OCI-LY1 (cell line): ENCODE measurements at regions not wholly inside any gene's neighbourhood (a gene's known extent, or its start where the extent isn't known, plus 50 kb on each side); places are given as distances from the start of the nearest gene placed in this dataset.
"Not testable (repeated sequence)": the region's sequence is repeated elsewhere in the genome, so short reads cannot be mapped to it uniquely, and the experiment has no call there.

Experiments used
- H2AFZ ChIP-seq: fragments of 200-600 bp; sonication (generic), shearing (Covaris generic); 2 replicates; pipeline ENCODE4 v1.6.0; 2014; ENCODE audit warnings: antibody characterized with exemption, mild to moderate bottlenecking, low read length
- H3F3A ChIP-seq: fragments of 200-600 bp; sonication (generic), shearing (Covaris generic); 2 replicates; pipeline ENCODE4 v1.6.0; 2014; ENCODE audit warnings: mild to moderate bottlenecking, antibody characterized with exemption, low read length, moderate library complexity; ENCODE audit not compliant: insufficient read depth
- H3K27ac ChIP-seq: fragments of 200-600 bp; sonication (generic); 2 replicates; pipeline ENCODE4 v1.5.1; 2014; ENCODE audit warnings: low read length, mixed run types, mild to moderate bottlenecking, low read depth; ENCODE audit not compliant: poor library complexity, severe bottlenecking
- H3K27me3 ChIP-seq: fragments of 200-600 bp; sonication (generic); 2 replicates; pipeline ENCODE4 v1.6.0; 2014; ENCODE audit warnings: antibody characterized with exemption, mild to moderate bottlenecking, low read length, moderate library complexity; ENCODE audit not compliant: insufficient read depth
- H3K36me3 ChIP-seq: fragments of 200-600 bp; sonication (generic); 2 replicates; pipeline ENCODE4 v1.6.1; 2014; ENCODE audit warnings: mild to moderate bottlenecking, antibody characterized with exemption, low read length, moderate library complexity, mixed read lengths; ENCODE audit not compliant: insufficient read depth
- H3K4me1 ChIP-seq: fragments of 200-600 bp; sonication (generic); 2 replicates; pipeline ENCODE4 v1.5.1; 2014; ENCODE audit warnings: mild to moderate bottlenecking, low read length, moderate library complexity; ENCODE audit not compliant: insufficient read depth, severe bottlenecking
- H3K4me2 ChIP-seq: fragments of 200-600 bp; sonication (generic), shearing (Covaris generic); 2 replicates; pipeline ENCODE4 v1.6.1; 2014; ENCODE audit warnings: low read length
- H3K4me3 ChIP-seq: fragments of 200-600 bp; sonication (generic); 2 replicates; pipeline ENCODE4 v1.5.1; 2014; ENCODE audit warnings: low read length, low read depth, mild to moderate bottlenecking, mixed read lengths; ENCODE audit not compliant: poor library complexity, severe bottlenecking
- H3K79me2 ChIP-seq: fragments of 200-600 bp; shearing (Covaris generic); 2 replicates; pipeline ENCODE4 v1.6.1; 2016; ENCODE audit warnings: mixed run types, low read length, mixed read lengths; ENCODE audit not compliant: insufficient read depth
- H3K9ac ChIP-seq: fragments of 200-600 bp; sonication (generic), shearing (Covaris generic); 2 replicates; pipeline ENCODE4 v1.6.1; 2014; ENCODE audit warnings: mild to moderate bottlenecking, low read length, mixed read lengths
- H3K9me2 ChIP-seq: fragments of 200-600 bp; sonication (generic), shearing (Covaris generic); 2 replicates; pipeline ENCODE4 v1.6.1; 2014; ENCODE audit warnings: low read depth, mild to moderate bottlenecking, low read length, mixed read lengths
- H3K9me3 ChIP-seq: fragments of 200-600 bp; shearing (Covaris generic); 2 replicates; pipeline ENCODE4 v1.6.1; 2014; ENCODE audit warnings: low read length, mixed read lengths
- H4K20me1 ChIP-seq: fragments of 200-600 bp; sonication (generic), shearing (Covaris generic); 2 replicates; pipeline ENCODE4 v1.6.0; 2016; ENCODE audit warnings: mild to moderate bottlenecking, low read length; ENCODE audit not compliant: insufficient read depth
- EZH2 ChIP-seq: fragments of 200-600 bp; sonication (generic), shearing (Covaris generic); IDR thresholded peaks from 2 replicates; pipeline ENCODE4 v1.8.0; 2017; ENCODE audit warnings: borderline replicate concordance, mixed run types, mild to moderate bottlenecking, antibody characterized with exemption, low read length, moderate library complexity, mixed read lengths
- TF ChIP-seq, protein P1 (sequence below): fragments of 200-600 bp; sonication (generic), shearing (Covaris generic); IDR thresholded peaks from 2 replicates; pipeline ENCODE4 v1.5.1; 2017; ENCODE audit warnings: mild to moderate bottlenecking, antibody characterized with exemption, low read length, moderate library complexity, mixed read lengths

DNA sequence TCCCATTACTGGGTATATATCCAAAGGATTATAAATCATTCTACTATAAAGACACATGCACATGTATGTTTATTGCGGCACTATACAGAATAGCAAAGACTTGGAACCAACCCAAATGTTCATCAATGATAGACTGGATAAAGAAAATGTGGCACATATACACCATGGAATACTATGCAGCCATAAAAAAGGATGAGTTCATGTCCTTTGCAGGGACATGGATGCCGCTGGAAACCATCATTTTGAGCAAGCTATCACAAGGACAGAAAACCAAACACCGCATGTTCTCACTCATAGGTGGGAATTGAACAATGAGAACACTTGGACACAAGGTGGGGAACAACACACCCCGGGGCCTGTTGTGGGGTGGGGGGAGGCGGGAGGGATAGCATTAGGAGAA is 57.0 kb upstream of the NEUROD1 start:
- H3K9ac ChIP-seq, H3K4me1 ChIP-seq, H3K4me3 ChIP-seq, H3K9me2 ChIP-seq, H3K9me3 ChIP-seq, H3K79me2 ChIP-seq, H3K36me3 ChIP-seq, H3K27ac ChIP-seq, H4K20me1 ChIP-seq, H3K27me3 ChIP-seq, H3F3A ChIP-seq, H3K4me2 ChIP-seq, H2AFZ ChIP-seq: not testable (repeated sequence)

DNA sequence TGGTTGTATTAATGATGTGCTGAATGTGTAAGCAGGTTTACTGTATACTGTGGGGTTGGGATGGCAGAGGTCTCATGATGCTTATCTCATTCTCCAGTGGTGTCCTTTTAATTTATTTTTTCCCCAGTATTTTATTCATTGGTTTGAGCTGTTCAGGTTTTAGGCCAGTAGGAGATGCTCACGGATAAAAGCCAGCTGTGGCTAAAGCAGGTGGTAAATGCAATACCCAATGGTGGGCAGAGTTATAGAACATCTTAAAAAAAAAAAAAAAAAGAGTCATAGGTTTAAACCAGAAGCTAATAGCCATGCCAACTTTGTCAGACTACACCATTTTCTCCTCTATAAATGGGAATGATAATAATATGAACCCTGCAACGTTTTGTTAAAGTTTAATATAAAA is 57.8 kb upstream of the NEUROD1 start:
- H3K27me3 ChIP-seq: no peaks in the 10 kb centered on the region
- H3K36me3 ChIP-seq: no peaks in the 10 kb centered on the region
- H3K4me3 ChIP-seq: no peak overlapping the region
- no peaks in the 10 kb centered on the region for H3K79me2 ChIP-seq
- no peak overlapping the region for H2AFZ ChIP-seq
- no peak overlapping the region for H3K4me2 ChIP-seq
- no peak overlapping the region for H3K27ac ChIP-seq
- no peaks in the 10 kb centered on the region for H3K9me3 ChIP-seq
- H3K9ac ChIP-seq: no peak overlapping the region
- TF ChIP-seq, protein P1, sequence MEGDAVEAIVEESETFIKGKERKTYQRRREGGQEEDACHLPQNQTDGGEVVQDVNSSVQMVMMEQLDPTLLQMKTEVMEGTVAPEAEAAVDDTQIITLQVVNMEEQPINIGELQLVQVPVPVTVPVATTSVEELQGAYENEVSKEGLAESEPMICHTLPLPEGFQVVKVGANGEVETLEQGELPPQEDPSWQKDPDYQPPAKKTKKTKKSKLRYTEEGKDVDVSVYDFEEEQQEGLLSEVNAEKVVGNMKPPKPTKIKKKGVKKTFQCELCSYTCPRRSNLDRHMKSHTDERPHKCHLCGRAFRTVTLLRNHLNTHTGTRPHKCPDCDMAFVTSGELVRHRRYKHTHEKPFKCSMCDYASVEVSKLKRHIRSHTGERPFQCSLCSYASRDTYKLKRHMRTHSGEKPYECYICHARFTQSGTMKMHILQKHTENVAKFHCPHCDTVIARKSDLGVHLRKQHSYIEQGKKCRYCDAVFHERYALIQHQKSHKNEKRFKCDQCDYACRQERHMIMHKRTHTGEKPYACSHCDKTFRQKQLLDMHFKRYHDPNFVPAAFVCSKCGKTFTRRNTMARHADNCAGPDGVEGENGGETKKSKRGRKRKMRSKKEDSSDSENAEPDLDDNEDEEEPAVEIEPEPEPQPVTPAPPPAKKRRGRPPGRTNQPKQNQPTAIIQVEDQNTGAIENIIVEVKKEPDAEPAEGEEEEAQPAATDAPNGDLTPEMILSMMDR: peak; percentile 19; the same call in 1 of the 2 replicates
- TF ChIP-seq EZH2: no peak
- H4K20me1 ChIP-seq: no peaks in the 10 kb centered on the region
- H3K9me2 ChIP-seq: no peaks in the 10 kb centered on the region
- H3K4me1 ChIP-seq: no peaks in the 10 kb centered on the region
- no peaks in the 10 kb centered on the region for H3F3A ChIP-seq

DNA sequence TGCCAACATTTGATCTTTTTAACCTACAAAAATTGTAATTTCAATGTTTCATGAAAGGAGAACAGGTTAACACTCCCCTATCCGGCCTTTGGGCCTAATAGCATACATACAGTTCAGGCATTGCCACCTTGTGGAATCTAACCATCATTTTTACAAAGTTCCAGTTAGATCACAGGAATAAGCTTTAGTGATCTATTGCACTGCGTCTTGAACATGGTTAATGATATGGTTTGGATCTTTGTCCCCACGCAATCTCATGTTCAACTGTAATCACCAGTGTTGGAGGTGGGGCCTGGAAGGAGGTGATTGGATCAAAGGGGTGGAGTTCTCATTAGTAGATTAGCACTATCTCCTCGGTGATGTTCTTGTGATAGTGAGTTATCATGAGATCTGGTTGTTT is 58.2 kb upstream of the NEUROD1 start:
- no peak for TF ChIP-seq EZH2
- TF ChIP-seq, protein P1: no peak
- H4K20me1 ChIP-seq: no peaks in the 10 kb centered on the region
- no peak overlapping the region for H3K9ac ChIP-seq
- no peaks in the 10 kb centered on the region for H3F3A ChIP-seq
- H3K27me3 ChIP-seq: no peaks in the 10 kb centered on the region
- no peaks in the 10 kb centered on the region for H3K9me3 ChIP-seq
- no peaks in the 10 kb centered on the region for H3K79me2 ChIP-seq
- H3K4me3 ChIP-seq: no peak overlapping the region
- no peaks in the 10 kb centered on the region for H3K4me1 ChIP-seq
- no peak overlapping the region for H3K4me2 ChIP-seq
- H2AFZ ChIP-seq: no peak overlapping the region
- H3K27ac ChIP-seq: no peak overlapping the region
- H3K36me3 ChIP-seq: no peaks in the 10 kb centered on the region
- H3K9me2 ChIP-seq: no peaks in the 10 kb centered on the region

DNA sequence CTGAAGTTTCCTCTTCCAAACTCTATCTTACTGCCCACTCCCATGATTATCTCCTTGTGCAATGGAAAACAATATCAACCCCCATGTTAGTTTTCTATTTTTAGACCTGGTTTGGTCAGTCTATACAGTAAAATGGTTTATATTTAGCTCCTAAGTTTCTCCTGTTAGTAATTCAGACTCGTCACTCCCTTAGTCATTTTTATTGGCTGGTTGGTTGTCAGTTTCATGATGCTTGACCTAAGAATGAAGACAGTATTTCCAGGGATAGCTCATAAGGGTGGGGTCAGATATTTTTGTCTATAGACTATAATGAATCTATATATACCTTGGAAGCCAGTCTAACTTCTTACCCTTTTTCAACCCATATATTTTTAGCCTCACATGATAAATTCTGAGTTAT is 61.4 kb upstream of the NEUROD1 start:
- Histone ChIP-seq H3F3A (no peaks in the 10 kb centered on the region), H3K27ac (no peak overlapping the region), H3K79me2 (no peaks in the 10 kb centered on the region), H3K4me1 (no peaks in the 10 kb centered on the region), H4K20me1 (no peaks in the 10 kb centered on the region), H3K4me3 (no peak overlapping the region), H2AFZ (no peak overlapping the region), H3K9me2 (no peaks in the 10 kb centered on the region), H3K9me3 (no peaks in the 10 kb centered on the region), H3K27me3 (no peaks in the 10 kb centered on the region), H3K4me2 (no peak overlapping the region), H3K9ac (no peak overlapping the region), H3K36me3 (no peaks in the 10 kb centered on the region)
- TF ChIP-seq, protein P1: no peak
- no peak for TF ChIP-seq EZH2
